ENCODE measurements at regions not wholly inside any gene's neighbourhood (a gene's known extent, or its start where the extent isn't known, plus 50 kb on each side); places are given as distances from the start of the nearest gene placed in this dataset.

DNA sequence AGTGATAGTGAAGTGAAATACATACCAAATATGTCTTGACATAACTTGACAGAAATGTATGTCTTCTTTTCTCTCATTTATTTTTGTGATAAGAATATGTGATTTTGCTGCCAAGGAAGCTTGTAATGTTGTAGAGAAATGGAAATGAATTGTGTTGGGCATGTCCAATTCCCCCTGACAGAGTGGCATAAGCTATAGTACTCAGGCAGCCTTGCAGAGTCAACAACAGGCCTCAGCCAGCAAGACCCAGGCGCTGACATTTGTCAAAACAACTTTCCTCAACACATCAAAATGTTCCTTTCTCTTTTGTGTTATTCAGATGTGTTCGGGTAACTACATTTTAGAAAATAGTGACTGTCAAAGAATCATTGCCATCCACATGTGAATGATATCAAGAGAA is 538.1 kb upstream of the ATP11B start:
- TF ChIP-seq, protein P1, sequence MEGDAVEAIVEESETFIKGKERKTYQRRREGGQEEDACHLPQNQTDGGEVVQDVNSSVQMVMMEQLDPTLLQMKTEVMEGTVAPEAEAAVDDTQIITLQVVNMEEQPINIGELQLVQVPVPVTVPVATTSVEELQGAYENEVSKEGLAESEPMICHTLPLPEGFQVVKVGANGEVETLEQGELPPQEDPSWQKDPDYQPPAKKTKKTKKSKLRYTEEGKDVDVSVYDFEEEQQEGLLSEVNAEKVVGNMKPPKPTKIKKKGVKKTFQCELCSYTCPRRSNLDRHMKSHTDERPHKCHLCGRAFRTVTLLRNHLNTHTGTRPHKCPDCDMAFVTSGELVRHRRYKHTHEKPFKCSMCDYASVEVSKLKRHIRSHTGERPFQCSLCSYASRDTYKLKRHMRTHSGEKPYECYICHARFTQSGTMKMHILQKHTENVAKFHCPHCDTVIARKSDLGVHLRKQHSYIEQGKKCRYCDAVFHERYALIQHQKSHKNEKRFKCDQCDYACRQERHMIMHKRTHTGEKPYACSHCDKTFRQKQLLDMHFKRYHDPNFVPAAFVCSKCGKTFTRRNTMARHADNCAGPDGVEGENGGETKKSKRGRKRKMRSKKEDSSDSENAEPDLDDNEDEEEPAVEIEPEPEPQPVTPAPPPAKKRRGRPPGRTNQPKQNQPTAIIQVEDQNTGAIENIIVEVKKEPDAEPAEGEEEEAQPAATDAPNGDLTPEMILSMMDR (IDR thresholded peaks at IDR 0.05), result no peak
- no peak for TF ChIP-seq POLR2AphosphoS5 (IDR thresholded peaks at IDR 0.05; ENCODE audit: low read depth, low read length)
- TF ChIP-seq SIN3A (IDR thresholded peaks at IDR 0.05; ENCODE audit: borderline replicate concordance, insufficient read depth, low read depth, low read length), result no peak
- TF ChIP-seq, protein P2, sequence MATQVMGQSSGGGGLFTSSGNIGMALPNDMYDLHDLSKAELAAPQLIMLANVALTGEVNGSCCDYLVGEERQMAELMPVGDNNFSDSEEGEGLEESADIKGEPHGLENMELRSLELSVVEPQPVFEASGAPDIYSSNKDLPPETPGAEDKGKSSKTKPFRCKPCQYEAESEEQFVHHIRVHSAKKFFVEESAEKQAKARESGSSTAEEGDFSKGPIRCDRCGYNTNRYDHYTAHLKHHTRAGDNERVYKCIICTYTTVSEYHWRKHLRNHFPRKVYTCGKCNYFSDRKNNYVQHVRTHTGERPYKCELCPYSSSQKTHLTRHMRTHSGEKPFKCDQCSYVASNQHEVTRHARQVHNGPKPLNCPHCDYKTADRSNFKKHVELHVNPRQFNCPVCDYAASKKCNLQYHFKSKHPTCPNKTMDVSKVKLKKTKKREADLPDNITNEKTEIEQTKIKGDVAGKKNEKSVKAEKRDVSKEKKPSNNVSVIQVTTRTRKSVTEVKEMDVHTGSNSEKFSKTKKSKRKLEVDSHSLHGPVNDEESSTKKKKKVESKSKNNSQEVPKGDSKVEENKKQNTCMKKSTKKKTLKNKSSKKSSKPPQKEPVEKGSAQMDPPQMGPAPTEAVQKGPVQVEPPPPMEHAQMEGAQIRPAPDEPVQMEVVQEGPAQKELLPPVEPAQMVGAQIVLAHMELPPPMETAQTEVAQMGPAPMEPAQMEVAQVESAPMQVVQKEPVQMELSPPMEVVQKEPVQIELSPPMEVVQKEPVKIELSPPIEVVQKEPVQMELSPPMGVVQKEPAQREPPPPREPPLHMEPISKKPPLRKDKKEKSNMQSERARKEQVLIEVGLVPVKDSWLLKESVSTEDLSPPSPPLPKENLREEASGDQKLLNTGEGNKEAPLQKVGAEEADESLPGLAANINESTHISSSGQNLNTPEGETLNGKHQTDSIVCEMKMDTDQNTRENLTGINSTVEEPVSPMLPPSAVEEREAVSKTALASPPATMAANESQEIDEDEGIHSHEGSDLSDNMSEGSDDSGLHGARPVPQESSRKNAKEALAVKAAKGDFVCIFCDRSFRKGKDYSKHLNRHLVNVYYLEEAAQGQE (IDR thresholded peaks at IDR 0.05; ENCODE audit: insufficient read depth in 1 of 2, low read depth in 2 of 2, low read length in 1 of 2), result no peak
- no peak for TF ChIP-seq TCF7L2 (IDR thresholded peaks at IDR 0.05; ENCODE audit: low read depth, low read length)

All from Panc1 (cell line).